HG03378 (cell line): ENCODE measurements at regions not wholly inside any gene's neighbourhood (a gene's known extent, or its start where the extent isn't known, plus 50 kb on each side); places are given as distances from the start of the nearest gene placed in this dataset.

Experiments used
- ATAC-seq: cut with Tn5 transposase; IDR thresholded peaks from one replicate; pipeline ENCODE4 v1.9.1; 2021; ENCODE audit warnings: mild to moderate bottlenecking, moderate library complexity; ENCODE audit not compliant: unreplicated experiment

GRCh38 chr12:75844049-75844770 is 187.4 kb downstream of the PHLDA1 start:
- ATAC-seq, result no peak

- no peak for ATAC-seq
Observed at GRCh38 chr12:75842090-75842489, 189.5 kb downstream of the PHLDA1 start.

- no peak for ATAC-seq
Observed at GRCh38 chr12:75840994-75841355, 190.6 kb downstream of the PHLDA1 start.

- peak; percentile 46 for ATAC-seq
Observed at GRCh38 chr12:75838309-75838708, 193.3 kb downstream of the PHLDA1 start.

- ATAC-seq, result no peak
Observed at GRCh38 chr12:75837700-75838099, 193.9 kb downstream of the PHLDA1 start.

- ATAC-seq, result no peak
Observed at GRCh38 chr12:75836533-75836932, 195.0 kb downstream of the PHLDA1 start.

- ATAC-seq, result no peak
Observed at GRCh38 chr12:75834591-75834990, 197.0 kb downstream of the PHLDA1 start.

- ATAC-seq, result no peak
Observed at GRCh38 chr12:75833268-75833667, 198.3 kb downstream of the PHLDA1 start.

- ATAC-seq, result no peak
Observed at GRCh38 chr12:75831402-75831801, 200.2 kb downstream of the PHLDA1 start.

- ATAC-seq, result no peak
Observed at GRCh38 chr12:75827061-75827460, 204.5 kb downstream of the PHLDA1 start.

- ATAC-seq, result no peak
Observed at GRCh38 chr12:75825686-75826085, 205.9 kb downstream of the PHLDA1 start.

GRCh38 chr12:75823475-75823874 is 208.1 kb downstream of the PHLDA1 start:
- ATAC-seq, result no peak

GRCh38 chr12:75822416-75822815 is 209.2 kb downstream of the PHLDA1 start:
- ATAC-seq, result no peak

- no peak for ATAC-seq
Observed at GRCh38 chr12:75820848-75821578, 210.6 kb downstream of the PHLDA1 start.

- no peak for ATAC-seq
Observed at GRCh38 chr12:75820071-75820470, 211.5 kb downstream of the PHLDA1 start.

- ATAC-seq, result no peak
Observed at GRCh38 chr12:75819512-75819911, 212.1 kb downstream of the PHLDA1 start.

GRCh38 chr12:75818863-75819262 is 212.7 kb downstream of the PHLDA1 start:
- no peak for ATAC-seq

GRCh38 chr12:75816897-75817296 is 214.7 kb downstream of the PHLDA1 start:
- ATAC-seq, result no peak

- ATAC-seq, result no peak
Observed at GRCh38 chr12:75815756-75816155, 215.8 kb downstream of the PHLDA1 start.

GRCh38 chr12:75814851-75815754 is 216.5 kb downstream of the PHLDA1 start:
- ATAC-seq, result peak; percentile 66

- no peak for ATAC-seq
Observed at GRCh38 chr12:75813072-75813471, 218.5 kb downstream of the PHLDA1 start.
